PC-3 (cell line): ENCODE measurements at regions not wholly inside any gene's neighbourhood (a gene's known extent, or its start where the extent isn't known, plus 50 kb on each side); places are given as distances from the start of the nearest gene placed in this dataset.

Experiments
- CTCF ChIP-seq: fragments of 300-600 bp; sonication (generic); conservative IDR thresholded peaks from 2 replicates; pipeline ENCODE4 v1.5.1; 2017; ENCODE audit warnings: antibody characterized with exemption, low read depth, mild to moderate bottlenecking, low read length
- EZH2 ChIP-seq: fragments of 300-600 bp; sonication (generic); IDR thresholded peaks from one replicate; pipeline ENCODE4 v1.6.1; 2017; ENCODE audit warnings: antibody characterized with exemption, mild to moderate bottlenecking, low read length; ENCODE audit not compliant: unreplicated experiment

GRCh38 chr13:111482806-111483620 lies 162.6 kb downstream of the TEX29 start:
- TF ChIP-seq CTCF, result no peak
- no peak for TF ChIP-seq EZH2
